SK-N-SH treated with all-trans-retinoic acid at 6 μM for 48 hours (cell line): ENCODE measurements at regions not wholly inside any gene's neighbourhood (a gene's known extent, or its start where the extent isn't known, plus 50 kb on each side); places are given as distances from the start of the nearest gene placed in this dataset.

Experiments used
- ATAC-seq: fragments of 200-7000 bp; cut with Tn5 transposase; 3 replicates; pipeline ENCODE4 v1.9.1; 2020; ENCODE audit warnings: mild to moderate bottlenecking, moderate library complexity
- ARNTL ChIP-seq: fragments of 450-650 bp; formaldehyde crosslinking; IDR thresholded peaks from 2 replicates; pipeline ENCODE4 v1.5.0; 2020; ENCODE audit warnings: low read depth, mild to moderate bottlenecking, moderate library complexity, borderline replicate concordance
- BACH2 ChIP-seq: fragments of 250-450 bp; sonication (Bioruptor Pico); IDR thresholded peaks from 2 replicates; pipeline ENCODE4 v1.9.0; 2021; ENCODE audit warnings: mild to moderate bottlenecking, borderline replicate concordance
- CSDC2 ChIP-seq: fragments of 250-450 bp; sonication (Bioruptor Pico); IDR thresholded peaks from 2 replicates; pipeline ENCODE4 v1.5.0; 2020; ENCODE audit warnings: mild to moderate bottlenecking, moderate library complexity
- ESRRG ChIP-seq: fragments of 250-450 bp; sonication (Bioruptor Pico); IDR thresholded peaks from 2 replicates; pipeline ENCODE4 v1.6.1; 2021; ENCODE audit warnings: mild to moderate bottlenecking
- GLIS3 ChIP-seq: fragments of 250-450 bp; sonication (Bioruptor Pico); IDR thresholded peaks from 2 replicates; pipeline ENCODE4 v1.5.0; 2020; ENCODE audit warnings: mild to moderate bottlenecking, moderate library complexity
- ISL1 ChIP-seq: fragments of 250-450 bp; sonication (Bioruptor Pico); IDR thresholded peaks from 2 replicates; pipeline ENCODE4 v2.1.2; 2022; ENCODE audit warnings: mild to moderate bottlenecking, moderate library complexity
- POU6F1 ChIP-seq: fragments of 250-450 bp; sonication (Bioruptor Pico); IDR thresholded peaks from 2 replicates; pipeline ENCODE4 v1.8.0; 2021; ENCODE audit warnings: low read depth, mild to moderate bottlenecking, moderate library complexity, borderline replicate concordance
- PPARA ChIP-seq: fragments of 250-450 bp; sonication (Bioruptor Pico); IDR thresholded peaks from 2 replicates; pipeline ENCODE4 v1.5.0; 2020; ENCODE audit warnings: mild to moderate bottlenecking, borderline replicate concordance
- RARB ChIP-seq: fragments of 250-450 bp; sonication (Bioruptor Pico); IDR thresholded peaks from 2 replicates; pipeline ENCODE4 v1.8.0; 2021; ENCODE audit warnings: mild to moderate bottlenecking, moderate library complexity
- TCF4 ChIP-seq: fragments of 250-450 bp; sonication (Bioruptor Pico); IDR thresholded peaks from 2 replicates; pipeline ENCODE4 v1.8.0; 2021; ENCODE audit warnings: mild to moderate bottlenecking, moderate library complexity, borderline replicate concordance
- TOX ChIP-seq: fragments of 250-450 bp; sonication (Bioruptor Pico); IDR thresholded peaks from 2 replicates; pipeline ENCODE4 v1.8.0; 2021; ENCODE audit warnings: mild to moderate bottlenecking, moderate library complexity, borderline replicate concordance
- ZC3H10 ChIP-seq: fragments of 250-450 bp; sonication (Bioruptor Pico); IDR thresholded peaks from 2 replicates; pipeline ENCODE4 v1.5.1; 2021; ENCODE audit warnings: mild to moderate bottlenecking, moderate library complexity
- ZFP3 ChIP-seq: fragments of 250-450 bp; sonication (Bioruptor Pico); IDR thresholded peaks from 2 replicates; pipeline ENCODE4 v1.5.0; 2020; ENCODE audit warnings: mild to moderate bottlenecking, moderate library complexity
- ZFP30 ChIP-seq: fragments of 450-650 bp; formaldehyde crosslinking; IDR thresholded peaks from 2 replicates; pipeline ENCODE4 v1.5.0; 2022; ENCODE audit warnings: mild to moderate bottlenecking, moderate library complexity
- ZNF565 ChIP-seq: fragments of 450-650 bp; formaldehyde crosslinking; conservative IDR thresholded peaks from 2 replicates; pipeline ENCODE4 v1.5.0; 2020; ENCODE audit warnings: low read depth, mild to moderate bottlenecking, moderate library complexity
- ZNF70 ChIP-seq: fragments of 450-650 bp; formaldehyde crosslinking; IDR thresholded peaks from 2 replicates; pipeline ENCODE4 v1.5.0; 2020; ENCODE audit warnings: mild to moderate bottlenecking, moderate library complexity
- ZNF8 ChIP-seq: fragments of 450-650 bp; formaldehyde crosslinking; IDR thresholded peaks from 2 replicates; pipeline ENCODE4 v1.5.0; 2020; ENCODE audit warnings: mild to moderate bottlenecking, moderate library complexity
- TF ChIP-seq, protein P1 (sequence below): fragments of 250-450 bp; sonication (Bioruptor Pico); IDR thresholded peaks from 2 replicates; pipeline ENCODE4 v1.5.0; 2020; ENCODE audit warnings: mild to moderate bottlenecking, moderate library complexity

- ATAC-seq, result no peak
- TF ChIP-seq, protein P1, sequence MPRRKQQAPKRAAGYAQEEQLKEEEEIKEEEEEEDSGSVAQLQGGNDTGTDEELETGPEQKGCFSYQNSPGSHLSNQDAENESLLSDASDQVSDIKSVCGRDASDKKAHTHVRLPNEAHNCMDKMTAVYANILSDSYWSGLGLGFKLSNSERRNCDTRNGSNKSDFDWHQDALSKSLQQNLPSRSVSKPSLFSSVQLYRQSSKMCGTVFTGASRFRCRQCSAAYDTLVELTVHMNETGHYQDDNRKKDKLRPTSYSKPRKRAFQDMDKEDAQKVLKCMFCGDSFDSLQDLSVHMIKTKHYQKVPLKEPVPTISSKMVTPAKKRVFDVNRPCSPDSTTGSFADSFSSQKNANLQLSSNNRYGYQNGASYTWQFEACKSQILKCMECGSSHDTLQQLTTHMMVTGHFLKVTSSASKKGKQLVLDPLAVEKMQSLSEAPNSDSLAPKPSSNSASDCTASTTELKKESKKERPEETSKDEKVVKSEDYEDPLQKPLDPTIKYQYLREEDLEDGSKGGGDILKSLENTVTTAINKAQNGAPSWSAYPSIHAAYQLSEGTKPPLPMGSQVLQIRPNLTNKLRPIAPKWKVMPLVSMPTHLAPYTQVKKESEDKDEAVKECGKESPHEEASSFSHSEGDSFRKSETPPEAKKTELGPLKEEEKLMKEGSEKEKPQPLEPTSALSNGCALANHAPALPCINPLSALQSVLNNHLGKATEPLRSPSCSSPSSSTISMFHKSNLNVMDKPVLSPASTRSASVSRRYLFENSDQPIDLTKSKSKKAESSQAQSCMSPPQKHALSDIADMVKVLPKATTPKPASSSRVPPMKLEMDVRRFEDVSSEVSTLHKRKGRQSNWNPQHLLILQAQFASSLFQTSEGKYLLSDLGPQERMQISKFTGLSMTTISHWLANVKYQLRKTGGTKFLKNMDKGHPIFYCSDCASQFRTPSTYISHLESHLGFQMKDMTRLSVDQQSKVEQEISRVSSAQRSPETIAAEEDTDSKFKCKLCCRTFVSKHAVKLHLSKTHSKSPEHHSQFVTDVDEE, result no peak
- no peak for TF ChIP-seq ESRRG (CRISPR knock-in tag)
- no peak for TF ChIP-seq TCF4
- no peak for TF ChIP-seq ZNF565 (CRISPR knock-in tag)
- TF ChIP-seq PPARA (CRISPR knock-in tag), result no peak
- TF ChIP-seq CSDC2 (CRISPR knock-in tag), result no peak
- no peak for TF ChIP-seq POU6F1 (CRISPR knock-in tag)
- no peak for TF ChIP-seq ZNF70
- no peak for TF ChIP-seq TOX (CRISPR knock-in tag)
- no peak for TF ChIP-seq ZC3H10
- TF ChIP-seq ZFP3, result no peak
- no peak for TF ChIP-seq RARB (CRISPR knock-in tag)
- no peak for TF ChIP-seq GLIS3
- no peak for TF ChIP-seq ARNTL
- no peak for TF ChIP-seq ZFP30
- TF ChIP-seq, all 23 proteins: peak for 0
Observed at GRCh38 chr9:4932681-4933080, 52.4 kb upstream of the JAK2 start.

- TF ChIP-seq BACH2 (CRISPR knock-in tag) (no peak), ZNF565 (CRISPR knock-in tag) (no peak), ZNF8 (CRISPR knock-in tag) (no peak)
- TF ChIP-seq, protein P1, result no peak
- TF ChIP-seq, all 23 proteins: peak for 0
- no peak for ATAC-seq
Observed at GRCh38 chr9:4933177-4933576, 51.9 kb upstream of the JAK2 start.

DNA sequence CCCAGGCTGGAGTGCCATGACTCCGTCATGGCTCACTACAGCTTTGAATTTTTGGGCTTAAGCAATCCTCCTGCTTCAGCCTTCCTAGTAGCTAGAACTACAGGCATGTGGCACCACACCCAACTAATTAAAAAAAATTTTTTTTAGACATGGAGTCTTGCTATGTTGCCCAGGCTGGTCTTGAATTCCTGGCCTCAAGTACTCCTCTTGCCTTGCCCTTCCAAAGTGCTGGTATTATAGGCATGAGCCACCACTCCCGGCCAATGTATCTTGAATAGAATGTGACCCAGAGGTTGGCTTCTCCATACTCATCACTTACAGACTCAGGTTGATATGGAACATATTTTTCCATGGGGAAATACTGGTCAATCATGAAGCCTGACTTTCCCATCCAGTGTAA, 51.2 kb upstream of the JAK2 start:
- no peak for ATAC-seq
- TF ChIP-seq PPARA (CRISPR knock-in tag) (no peak), POU6F1 (CRISPR knock-in tag) (no peak), CSDC2 (CRISPR knock-in tag) (no peak), TCF4 (no peak), ZFP30 (no peak)

DNA sequence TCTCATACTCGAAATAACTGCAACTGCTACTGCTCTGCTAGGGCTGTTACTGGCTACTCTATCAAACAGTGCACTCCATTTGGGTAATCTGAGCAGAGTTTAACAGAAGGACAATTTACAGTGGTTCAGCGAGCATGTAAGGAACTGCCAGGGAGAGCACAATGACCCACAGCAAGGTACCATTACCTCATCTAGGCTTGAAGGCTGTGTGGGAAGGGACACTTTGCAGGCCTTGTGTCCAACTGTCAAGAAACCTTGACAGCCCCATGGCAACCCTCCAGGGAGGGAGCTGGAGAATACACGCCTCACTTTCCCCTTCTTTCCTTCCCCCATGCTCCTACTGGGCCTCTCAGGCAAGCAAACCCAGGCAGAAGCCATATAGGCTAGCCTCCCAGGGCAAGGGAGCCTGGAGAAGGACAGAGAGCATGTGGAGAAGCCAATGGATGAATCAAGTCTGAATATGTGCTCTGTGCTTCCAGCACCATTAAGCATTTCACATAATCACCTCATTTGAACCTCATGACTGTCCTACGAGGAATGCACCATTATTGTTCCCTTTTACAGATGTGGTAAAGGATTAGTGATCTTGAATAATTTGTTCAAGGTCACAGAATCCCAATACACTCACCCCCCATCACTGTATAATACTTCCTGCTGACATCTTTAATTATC, 49.9 kb upstream of the JAK2 start:
- TF ChIP-seq ZFP3 (no peak), ISL1 (CRISPR knock-in tag) (no peak), ZFP30 (no peak), ZNF70 (no peak), ESRRG (CRISPR knock-in tag) (no peak)
- TF ChIP-seq, protein P1, result no peak
- TF ChIP-seq, all 23 proteins: peak for 0

More for the DNA sequence above, 49.9 kb upstream of the JAK2 start:
- no peak for ATAC-seq
